ENCODE measurements at regions not wholly inside any gene's neighbourhood (a gene's known extent, or its start where the extent isn't known, plus 50 kb on each side); places are given as distances from the start of the nearest gene placed in this dataset.

- WGBS, 2 donors, result 88 to 90% methylated on average over 1 of the region's 1 CpG
- Histone ChIP-seq H3K27ac (no peak overlapping the region), H3K4me3 (no peak overlapping the region), H3K4me1 (no peaks in the 10 kb centered on the region), H3K36me3 (no peaks in the 10 kb centered on the region), H3K27me3 (no peaks in the 10 kb centered on the region), H3K9me3 (peaks cover 0 to 3% (median 0%) of the 10 kb centered on the region in 4 donors)
- intact Hi-C loops (cut with DNase I), result no loop called here
- DNase-seq, result no peak
- no peak for TF ChIP-seq POLR2A (IDR thresholded peaks at IDR 0.05)
- TF ChIP-seq CTCF (IDR thresholded peaks at IDR 0.05), result no peak
- TF ChIP-seq POLR2AphosphoS5 (IDR thresholded peaks at IDR 0.05), result no peak
- TF ChIP-seq EP300 (IDR thresholded peaks at IDR 0.05), result no peak
Observed at GRCh38 chr4:160009656-160010493, 907.0 kb downstream of the RAPGEF2 start.

- no peak for DNase-seq
- H3K4me1 ChIP-seq, result no peaks in the 10 kb centered on the region
- TF ChIP-seq POLR2AphosphoS5 (IDR thresholded peaks at IDR 0.05) (no peak), CTCF (IDR thresholded peaks at IDR 0.05) (no peak), EP300 (IDR thresholded peaks at IDR 0.05) (no peak), POLR2A (IDR thresholded peaks at IDR 0.05) (no peak)
- intact Hi-C loops (cut with DNase I), result no loop called here
- 62 to 75% methylated on average over 2 of the region's 2 CpGs for WGBS, 2 donors
- no peaks in the 10 kb centered on the region for H3K27me3 ChIP-seq
- no peaks in the 10 kb centered on the region for H3K36me3 ChIP-seq
- no peak overlapping the region for H3K4me3 ChIP-seq
- no peaks in the 10 kb centered on the region for H3K9me3 ChIP-seq
- H3K27ac ChIP-seq, result no peak overlapping the region
Observed at GRCh38 chr4:160019936-160020335, 917.1 kb downstream of the RAPGEF2 start.

- no peak overlapping the region for H3K4me3 ChIP-seq
- intact Hi-C loops (cut with DNase I), result no loop called here
- WGBS, 2 donors, result 86 to 88% methylated on average over 3 of the region's 3 CpGs
- DNase-seq, result no peak
- no peaks in the 10 kb centered on the region for H3K36me3 ChIP-seq
- no peak for TF ChIP-seq POLR2A (IDR thresholded peaks at IDR 0.05)
- TF ChIP-seq EP300 (IDR thresholded peaks at IDR 0.05), result no peak
- TF ChIP-seq CTCF (IDR thresholded peaks at IDR 0.05), result no peak
- TF ChIP-seq POLR2AphosphoS5 (IDR thresholded peaks at IDR 0.05), result no peak
- no peaks in the 10 kb centered on the region for H3K9me3 ChIP-seq
- H3K27me3 ChIP-seq, result no peaks in the 10 kb centered on the region
- H3K27ac ChIP-seq, result no peak overlapping the region
- H3K4me1 ChIP-seq, result no peaks in the 10 kb centered on the region
Observed at GRCh38 chr4:160020804-160021203, 917.9 kb downstream of the RAPGEF2 start.

GRCh38 chr4:160021870-160022269, 919.0 kb downstream of the RAPGEF2 start:
- no peaks in the 10 kb centered on the region for H3K9me3 ChIP-seq
- no peak overlapping the region for H3K27ac ChIP-seq
- intact Hi-C loops (cut with DNase I), result no loop called here
- no peaks in the 10 kb centered on the region for H3K27me3 ChIP-seq
- TF ChIP-seq POLR2A (IDR thresholded peaks at IDR 0.05) (no peak), EP300 (IDR thresholded peaks at IDR 0.05) (no peak), CTCF (IDR thresholded peaks at IDR 0.05) (no peak), POLR2AphosphoS5 (IDR thresholded peaks at IDR 0.05) (no peak)
- H3K4me3 ChIP-seq, result no peak overlapping the region
- no peaks in the 10 kb centered on the region for H3K36me3 ChIP-seq
- H3K4me1 ChIP-seq, result no peaks in the 10 kb centered on the region
- 96 to 100% methylated on average over 1 of the region's 1 CpG for WGBS, 2 donors
- no peak for DNase-seq

Measured in sigmoid colon (tissue), 6 donors.